ENCODE measurements at regions not wholly inside any gene's neighbourhood (a gene's known extent, or its start where the extent isn't known, plus 50 kb on each side); places are given as distances from the start of the nearest gene placed in this dataset.

- intact Hi-C loops (cut with micrococcal nuclease) = no loop called here
- DNase-seq (no peak), ATAC-seq (no peak)
These were observed 127.5 kb downstream of the RHOU start for GRCh38 chr1:228862542-228863505.

GRCh38 chr1:228863776-228864175, 128.5 kb downstream of the RHOU start:
- no peak for DNase-seq
- no peak for ATAC-seq
- intact Hi-C loops (cut with micrococcal nuclease) = no loop called here

GRCh38 chr1:228865627-228866330, 130.5 kb downstream of the RHOU start:
- ATAC-seq = no peak

GRCh38 chr1:228866468-228866867, 131.2 kb downstream of the RHOU start:
- ATAC-seq (peak; percentile 15), DNase-seq (no peak)
- intact Hi-C loops (cut with micrococcal nuclease) = no loop called here

More at GRCh38 chr1:228865627-228866330, 130.5 kb downstream of the RHOU start:
- intact Hi-C loops (cut with micrococcal nuclease) = no loop called here
- no peak for DNase-seq

GRCh38 chr1:228867108-228867950, 132.1 kb downstream of the RHOU start:
- intact Hi-C loops (cut with micrococcal nuclease) = no loop called here
- DNase-seq (peak; percentile 48), ATAC-seq (peak; percentile 72)

GRCh38 chr1:228867951-228868730, 132.9 kb downstream of the RHOU start:
- intact Hi-C loops (cut with micrococcal nuclease) = no loop called here
- ATAC-seq (no peak), DNase-seq (no peak)

- ATAC-seq = no peak
- intact Hi-C loops (cut with micrococcal nuclease) = no loop called here
- no peak for DNase-seq
These were observed 133.4 kb downstream of the RHOU start for GRCh38 chr1:228868731-228869024.

- ATAC-seq = no peak
- intact Hi-C loops (cut with micrococcal nuclease) = no loop called here
- no peak for DNase-seq
These were observed 134.1 kb downstream of the RHOU start for GRCh38 chr1:228869312-228869824.

GRCh38 chr1:228870041-228870713, 134.9 kb downstream of the RHOU start:
- intact Hi-C loops (cut with micrococcal nuclease) = no loop called here
- ATAC-seq = no peak

GRCh38 chr1:228871314-228872061, 136.2 kb downstream of the RHOU start:
- intact Hi-C loops (cut with micrococcal nuclease) = no loop called here
- DNase-seq = no peak
- ATAC-seq = no peak

More at GRCh38 chr1:228870041-228870713, 134.9 kb downstream of the RHOU start:
- DNase-seq = no peak

GRCh38 chr1:228872080-228872479, 136.8 kb downstream of the RHOU start:
- intact Hi-C loops (cut with micrococcal nuclease) = no loop called here
- DNase-seq = no peak
- ATAC-seq = no peak

- intact Hi-C loops (cut with micrococcal nuclease) = no loop called here
These were observed 138.4 kb downstream of the RHOU start for GRCh38 chr1:228873709-228874108.

GRCh38 chr1:228875741-228876140, 140.5 kb downstream of the RHOU start:
- peak; percentile 63 for ATAC-seq
- DNase-seq = no peak
- intact Hi-C loops (cut with micrococcal nuclease) = no loop called here

More at GRCh38 chr1:228873709-228874108, 138.4 kb downstream of the RHOU start:
- DNase-seq (no peak), ATAC-seq (no peak)

GRCh38 chr1:228876187-228876586, 140.9 kb downstream of the RHOU start:
- intact Hi-C loops (cut with micrococcal nuclease) = no loop called here
- DNase-seq (no peak), ATAC-seq (peak; percentile 43)

GRCh38 chr1:228879164-228879563, 143.9 kb downstream of the RHOU start:
- ATAC-seq = no peak
- no peak for DNase-seq
- intact Hi-C loops (cut with micrococcal nuclease) = no loop called here

- ATAC-seq = no peak
- DNase-seq = no peak
- intact Hi-C loops (cut with micrococcal nuclease) = no loop called here
These were observed 146.9 kb downstream of the RHOU start for GRCh38 chr1:228882041-228882770.
